Cerebellar cortex (tissue), 1 donor: ENCODE measurements at regions not wholly inside any gene's neighbourhood (a gene's known extent, or its start where the extent isn't known, plus 50 kb on each side); places are given as distances from the start of the nearest gene placed in this dataset.
"Not testable (repeated sequence)": the region's sequence is repeated elsewhere in the genome, so short reads cannot be mapped to it uniquely, and the experiment has no call there.

Source experiments
- DNase-seq: peaks from one replicate; pipeline ENCODE4 v3.0.0-alpha.2; 2015; ENCODE audit warnings: low spot score

DNA sequence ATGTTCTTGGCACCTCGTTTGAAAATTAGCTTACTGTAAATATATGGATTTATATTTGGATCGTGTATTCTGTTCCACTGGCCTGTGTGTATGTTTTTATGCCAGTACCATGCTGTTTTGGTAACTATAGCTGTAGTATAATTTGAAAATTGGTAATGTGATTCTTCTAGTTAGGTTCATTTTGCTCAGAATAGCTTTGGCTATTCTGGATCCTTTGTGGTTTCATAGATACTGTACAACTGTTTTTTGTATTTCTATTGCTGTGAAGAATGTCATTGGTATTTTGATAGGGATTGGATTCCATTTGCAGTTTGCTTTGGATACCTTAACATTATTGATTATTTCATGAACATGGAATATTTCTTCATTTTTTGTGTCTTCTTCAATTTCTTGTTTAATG, 490.2 kb downstream of the BRINP3 start:
- DNase-seq, result no peak

DNA sequence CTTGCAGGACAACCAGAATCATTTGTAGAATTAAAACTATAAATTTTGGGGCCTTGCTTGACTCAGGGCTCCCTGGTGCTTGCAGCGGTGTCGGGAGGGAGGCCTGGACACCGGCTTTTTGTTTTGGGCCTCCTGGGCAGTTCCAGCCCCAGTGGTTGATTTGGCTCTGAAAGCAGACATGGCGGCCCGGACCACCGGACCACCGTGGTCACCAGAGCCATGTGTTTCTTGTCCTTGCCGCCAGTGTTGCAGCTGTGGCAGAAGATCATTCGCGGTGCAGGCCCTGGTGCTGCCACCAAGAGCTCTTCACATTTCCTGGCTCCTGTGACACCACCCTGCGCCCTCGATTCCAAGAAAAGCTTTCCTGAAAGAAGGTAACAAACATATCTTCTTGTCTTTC, 484.8 kb downstream of the BRINP3 start:
- DNase-seq, result no peak

DNA sequence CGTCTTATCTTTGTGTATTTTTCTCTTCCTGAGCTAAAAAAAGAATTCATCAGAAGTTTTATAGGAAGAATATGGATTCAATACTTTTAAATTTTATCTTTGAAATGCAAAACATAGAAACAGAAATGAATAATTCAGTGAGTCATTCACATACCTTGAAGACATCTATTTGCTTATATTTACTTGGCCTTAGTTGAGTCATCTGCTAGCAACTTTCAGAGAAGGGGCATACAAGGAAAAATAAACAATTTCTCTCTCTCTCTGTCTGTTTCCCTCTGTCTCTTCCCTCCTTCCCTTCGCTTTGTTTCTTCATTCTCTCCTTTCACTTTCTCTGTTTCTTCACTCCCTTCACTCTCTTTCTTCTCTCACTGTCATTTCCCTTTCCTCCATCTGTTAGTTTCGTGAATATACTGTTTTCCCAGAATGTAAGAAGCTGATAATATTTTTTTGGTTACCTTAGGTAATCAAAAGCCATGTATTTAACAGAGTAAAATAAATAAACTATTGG, 477.2 kb downstream of the BRINP3 start:
- DNase-seq, result no peak

DNA sequence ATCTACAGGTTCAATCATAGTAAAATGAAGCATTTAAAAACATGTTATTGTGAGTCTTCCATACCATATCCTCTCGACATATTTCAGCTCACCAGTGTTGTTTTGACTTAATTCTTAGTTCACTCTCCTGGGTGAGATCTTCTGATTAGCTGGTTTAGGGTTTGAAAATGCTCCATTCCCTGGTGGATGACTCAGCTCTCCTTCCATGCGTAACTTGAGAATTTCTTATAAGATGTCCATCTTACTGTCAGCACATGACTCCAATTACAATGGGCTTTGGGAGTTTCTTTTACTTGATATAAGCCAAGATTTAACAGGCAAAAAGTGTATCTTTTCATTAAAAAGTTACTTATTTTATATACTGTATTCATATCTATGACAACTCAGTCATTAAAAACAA, 476.5 kb downstream of the BRINP3 start:
- no peak for DNase-seq

DNA sequence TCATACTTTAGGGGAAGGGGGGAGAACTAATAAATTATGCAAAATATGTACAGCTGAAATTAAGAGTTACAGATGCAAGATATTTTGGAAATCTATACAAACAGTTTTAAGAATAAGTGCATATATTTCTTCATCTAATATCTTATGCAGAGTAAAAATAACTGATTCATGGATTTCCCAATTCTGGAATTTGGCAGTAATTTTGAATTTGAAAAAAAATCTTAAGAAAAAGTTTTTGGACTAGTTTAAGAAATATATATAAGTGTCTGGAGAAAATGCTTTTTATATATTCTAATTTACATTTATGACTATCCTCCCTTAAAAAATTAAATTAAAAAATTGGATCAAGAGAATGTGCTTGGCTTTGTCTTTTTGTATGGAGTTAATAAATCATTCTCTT, 474.3 kb downstream of the BRINP3 start:
- DNase-seq, result no peak

DNA sequence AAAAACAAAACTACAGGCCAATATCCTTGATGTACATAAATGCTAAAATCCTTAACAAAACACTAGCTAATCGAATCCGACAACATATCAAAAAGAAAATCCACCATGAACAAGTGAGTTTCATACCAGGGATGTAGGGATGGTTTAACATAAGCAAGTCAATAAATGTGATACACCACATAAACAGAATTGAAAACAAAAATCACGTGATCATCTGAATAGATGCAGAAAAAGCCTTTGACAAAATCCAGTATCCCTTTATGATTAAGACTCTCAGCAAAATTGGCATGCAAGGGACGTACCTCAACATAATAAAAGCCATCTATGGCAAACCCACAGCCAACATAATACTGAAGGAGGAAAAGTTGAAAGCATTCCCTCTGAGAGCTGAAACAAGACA, 466.1 kb downstream of the BRINP3 start:
- no peak for DNase-seq

DNA sequence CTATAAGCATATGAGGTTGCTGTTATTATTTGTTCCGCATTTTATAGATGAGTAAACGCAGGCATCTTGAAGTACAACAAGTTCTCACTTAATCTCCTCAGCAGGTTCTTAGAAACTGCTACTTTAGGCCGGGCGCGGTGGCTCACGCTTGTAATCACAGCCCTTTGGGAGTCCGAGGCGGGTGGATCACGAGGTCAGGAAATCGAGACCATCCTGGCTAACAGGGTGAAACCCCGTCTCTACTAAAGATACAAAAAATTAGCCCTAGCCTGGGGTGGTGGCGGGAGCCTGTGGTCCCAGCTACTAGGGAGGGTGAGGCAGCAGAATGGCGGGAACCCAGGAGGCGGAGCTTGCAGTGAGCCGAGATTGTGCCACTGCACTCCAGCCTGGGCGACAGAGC, 458.5 kb downstream of the BRINP3 start:
- not testable (repeated sequence) for DNase-seq

DNA sequence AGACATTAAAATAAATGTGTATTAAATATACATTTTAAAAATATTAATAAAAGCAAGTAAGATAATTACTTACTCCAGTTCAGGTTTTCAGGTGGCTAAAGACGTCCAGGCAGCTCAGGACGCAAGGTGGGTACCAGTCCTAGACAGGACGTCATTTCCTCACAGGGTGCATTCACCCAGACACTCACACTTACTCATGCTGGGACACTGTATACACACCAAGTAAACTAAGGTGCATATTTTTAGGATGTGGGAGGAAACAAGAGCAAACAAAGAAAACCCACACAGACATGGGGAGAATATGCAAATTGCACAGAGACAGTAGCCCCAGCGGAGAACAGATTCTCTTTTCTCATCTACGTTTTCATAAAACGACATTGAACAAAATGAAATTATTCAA, 457.9 kb downstream of the BRINP3 start:
- no peak for DNase-seq

DNA sequence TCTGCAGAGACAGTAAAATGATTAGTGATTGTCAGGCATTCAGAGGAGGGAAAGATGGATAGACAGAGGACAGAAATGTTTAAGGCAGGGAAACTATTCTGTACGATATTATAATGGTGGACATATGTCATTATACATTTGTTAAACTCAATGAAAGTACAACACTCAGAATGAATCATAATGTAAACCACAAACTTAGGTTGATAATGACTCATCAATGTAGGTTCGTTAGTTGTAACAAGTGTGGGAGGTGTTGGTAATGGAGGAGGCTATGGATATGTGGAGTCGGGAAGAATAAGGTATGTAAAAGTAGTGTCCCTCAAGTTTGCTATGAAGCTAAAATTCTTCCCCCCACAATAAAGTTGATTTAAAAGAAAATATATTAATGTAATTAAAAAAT, 455.0 kb downstream of the BRINP3 start:
- no peak for DNase-seq

DNA sequence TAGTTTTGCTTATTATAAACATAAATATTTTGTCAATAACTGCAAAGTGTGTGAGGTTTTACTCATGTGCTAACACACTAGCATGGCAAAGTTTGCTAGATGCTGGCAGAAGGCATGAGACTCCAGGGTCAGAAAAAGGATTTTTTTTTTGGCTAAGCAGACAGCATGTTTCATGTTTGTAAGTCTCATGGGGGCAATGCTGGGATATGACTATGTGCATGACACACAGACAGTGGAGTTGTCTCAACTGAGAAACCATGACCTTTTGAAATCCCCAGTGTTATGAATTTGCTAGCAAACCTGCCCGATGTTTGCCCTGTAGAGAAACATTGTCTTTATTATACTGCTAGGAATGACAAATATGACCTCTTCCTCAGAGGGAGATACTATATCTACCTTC, 448.2 kb downstream of the BRINP3 start:
- no peak for DNase-seq

DNA sequence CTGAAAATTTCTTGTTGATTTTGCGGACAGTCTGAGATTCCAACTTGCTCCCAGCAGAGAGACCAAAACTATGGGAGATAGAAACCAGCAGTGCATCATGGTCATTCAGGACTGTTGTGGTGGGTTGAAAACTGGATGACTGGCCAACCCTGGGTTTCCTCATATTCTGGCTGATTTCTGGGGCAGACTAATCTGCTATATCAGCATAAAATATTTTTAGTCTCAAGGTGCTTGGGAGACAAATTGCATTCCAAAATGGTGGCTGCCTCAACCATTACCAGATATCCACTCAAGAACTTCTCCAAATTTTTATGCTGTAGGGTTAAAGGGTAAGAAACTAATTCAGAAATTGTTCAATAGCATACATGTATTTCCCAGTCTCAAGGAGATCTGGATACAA, 434.0 kb downstream of the BRINP3 start:
- no peak for DNase-seq

DNA sequence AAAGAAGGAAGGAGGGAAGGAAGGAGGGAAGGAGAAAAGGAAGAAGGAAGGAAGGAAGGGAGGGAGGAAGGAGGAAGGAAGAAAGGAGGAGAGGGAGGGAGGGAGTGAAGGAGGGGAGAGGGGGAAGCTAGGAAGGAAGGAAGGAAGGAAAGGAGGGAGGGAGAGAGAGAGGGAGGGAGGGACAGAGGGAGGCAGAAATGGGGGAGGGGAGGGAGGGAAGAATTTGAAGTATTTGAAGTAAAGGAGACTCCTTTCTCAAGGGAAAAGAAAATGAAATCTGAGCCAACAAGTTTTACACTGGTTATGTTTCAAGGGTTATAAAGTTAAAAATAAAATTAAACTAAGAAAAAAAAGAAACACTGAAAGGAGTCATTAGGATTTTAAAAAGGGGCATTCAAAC, 431.4 kb downstream of the BRINP3 start:
- DNase-seq, result no peak
